SK-N-DZ (cell line): ENCODE measurements at regions not wholly inside any gene's neighbourhood (a gene's known extent, or its start where the extent isn't known, plus 50 kb on each side); places are given as distances from the start of the nearest gene placed in this dataset.
"Not testable (repeated sequence)": the region's sequence is repeated elsewhere in the genome, so short reads cannot be mapped to it uniquely, and the experiment has no call there.

Source experiments
- DNase-seq: peaks from one replicate; pipeline ENCODE4 v3.0.0-alpha.2; 2015; ENCODE audit warnings: low spot score

- no peak for DNase-seq
Observed at GRCh38 chr5:57632937-57633336, 150.3 kb upstream of the ACTBL2 start.

DNA sequence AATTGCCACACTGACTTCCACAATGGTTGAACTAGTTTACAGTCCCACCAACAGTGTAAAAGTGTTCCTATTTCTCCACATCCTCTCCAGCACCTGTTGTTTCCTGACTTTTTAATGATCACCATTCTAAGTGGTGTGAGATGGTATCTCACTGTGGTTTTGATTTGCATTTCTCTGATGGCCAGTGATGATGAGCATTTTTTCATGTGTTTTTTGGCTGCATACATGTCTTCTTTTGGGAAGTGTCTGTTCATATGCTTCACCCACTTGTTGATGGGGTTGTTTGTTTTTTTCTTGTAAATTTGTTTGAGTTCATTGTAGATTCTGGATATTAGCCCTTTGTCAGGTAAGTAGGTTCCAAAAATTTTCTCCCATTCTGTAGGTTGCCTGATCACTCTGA is 148.5 kb upstream of the ACTBL2 start:
- DNase-seq, result not testable (repeated sequence)

GRCh38 chr5:57627661-57628060 is 145.1 kb upstream of the ACTBL2 start:
- DNase-seq, result no peak

- no peak for DNase-seq
Observed at GRCh38 chr5:57626703-57627102, 144.1 kb upstream of the ACTBL2 start.

GRCh38 chr5:57621624-57622023 is 139.0 kb upstream of the ACTBL2 start:
- DNase-seq, result no peak

DNA sequence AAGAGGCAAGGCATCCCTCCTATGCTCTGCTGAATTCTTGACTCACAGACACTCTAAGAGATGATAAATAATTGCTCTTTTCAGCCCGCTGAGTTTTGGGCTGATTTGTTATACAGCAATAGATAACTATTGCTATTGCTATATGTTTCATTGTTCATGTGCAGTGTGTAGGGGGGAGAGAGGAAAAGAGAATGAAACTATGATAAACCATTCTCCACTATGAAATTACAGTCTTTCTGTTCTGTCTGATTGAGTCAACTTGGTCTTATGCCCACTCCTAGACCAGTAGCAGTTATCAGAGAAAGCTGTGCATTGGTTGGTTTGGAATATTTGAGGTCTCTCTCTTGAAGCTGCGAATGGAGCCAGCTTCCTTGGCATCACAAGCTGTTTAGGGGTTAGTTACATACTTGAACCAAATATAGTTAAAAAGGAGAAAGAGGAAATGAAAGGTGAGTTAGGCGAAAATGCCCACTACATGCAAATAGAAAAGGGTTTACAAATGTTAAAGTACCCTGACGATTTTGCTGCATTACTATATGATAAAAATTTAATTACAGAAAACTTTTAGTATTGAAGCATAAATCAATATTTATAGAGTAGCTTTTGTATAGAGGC is 136.3 kb upstream of the ACTBL2 start:
- DNase-seq, result no peak

- DNase-seq, result no peak
Observed at GRCh38 chr5:57613741-57614140, 131.1 kb upstream of the ACTBL2 start.

DNA sequence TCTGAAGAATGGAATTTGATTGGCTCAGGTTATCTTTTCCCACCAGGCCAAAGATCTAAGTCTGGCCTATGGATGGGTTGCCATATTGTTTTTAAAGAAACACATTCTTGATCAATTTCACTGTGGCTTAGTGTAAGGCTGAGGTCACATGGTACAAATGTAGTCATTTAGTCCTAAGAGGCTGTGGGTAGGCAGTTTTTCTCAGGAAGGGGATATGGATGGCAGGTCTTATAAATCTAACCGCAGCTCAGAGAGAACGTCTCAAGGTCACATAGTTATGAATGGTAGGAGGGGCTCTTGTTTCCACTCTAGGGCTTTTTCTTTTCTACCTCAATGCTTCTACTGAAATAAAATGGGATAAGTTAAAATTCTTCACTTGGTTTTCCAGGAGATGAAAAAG is 128.6 kb upstream of the ACTBL2 start:
- no peak for DNase-seq

DNA sequence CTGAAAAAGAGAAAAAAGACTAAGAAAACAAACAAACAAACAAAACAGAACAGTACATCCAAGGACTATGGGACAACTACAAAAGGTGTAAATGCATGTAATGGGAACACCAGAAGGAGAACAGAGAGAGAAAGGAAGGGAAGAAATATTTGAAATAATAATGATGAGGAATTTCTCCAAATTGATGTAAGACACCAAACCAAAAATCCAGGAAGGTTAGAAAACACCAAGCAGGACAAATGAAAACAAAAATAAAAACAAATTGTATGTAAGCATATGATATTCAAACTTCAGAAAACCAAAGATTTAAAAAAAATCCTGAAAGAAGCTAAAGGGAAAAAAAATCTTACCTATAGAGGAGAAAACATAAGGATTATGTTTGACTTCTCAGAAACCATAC is 125.9 kb upstream of the ACTBL2 start:
- DNase-seq, result no peak

DNA sequence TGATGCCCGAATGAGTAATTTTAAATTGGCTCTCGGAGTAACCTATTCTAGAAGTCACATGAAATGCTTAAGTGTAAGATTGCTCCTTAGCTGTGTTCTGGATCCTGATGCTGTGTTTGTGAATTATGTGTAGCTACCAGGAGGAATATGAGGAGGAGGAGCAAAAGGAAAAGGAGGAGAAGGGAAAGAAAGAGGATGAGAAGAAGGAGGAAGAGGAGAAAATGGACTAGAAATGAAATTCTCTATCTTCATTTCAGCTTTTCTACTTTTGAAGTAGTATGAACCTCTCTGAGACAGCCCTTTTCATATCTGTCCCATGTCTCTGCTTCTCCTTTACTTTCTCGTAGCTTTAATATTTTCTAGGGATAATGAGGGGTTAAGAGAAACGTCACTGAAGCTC is 119.4 kb upstream of the ACTBL2 start:
- DNase-seq, result no peak

DNA sequence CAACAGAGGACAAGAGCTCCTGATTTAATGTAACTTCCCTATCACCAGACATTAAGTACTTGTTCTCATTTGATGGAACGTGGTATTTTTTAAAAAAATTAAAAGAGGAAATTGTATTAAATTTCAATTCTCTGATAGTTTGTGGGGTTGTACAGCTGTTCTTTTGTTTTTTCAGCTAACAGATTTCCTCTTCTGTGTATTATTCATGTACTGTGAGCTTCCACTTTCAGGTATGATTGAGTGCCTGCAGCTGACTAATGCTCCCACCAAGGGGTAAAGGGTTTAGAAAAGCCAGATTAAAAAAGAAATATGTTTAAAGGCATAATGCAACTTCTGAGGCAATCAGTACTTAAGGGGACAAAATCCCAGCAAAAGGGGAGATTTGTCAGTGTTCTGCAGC is 117.7 kb upstream of the ACTBL2 start:
- DNase-seq, result no peak

DNA sequence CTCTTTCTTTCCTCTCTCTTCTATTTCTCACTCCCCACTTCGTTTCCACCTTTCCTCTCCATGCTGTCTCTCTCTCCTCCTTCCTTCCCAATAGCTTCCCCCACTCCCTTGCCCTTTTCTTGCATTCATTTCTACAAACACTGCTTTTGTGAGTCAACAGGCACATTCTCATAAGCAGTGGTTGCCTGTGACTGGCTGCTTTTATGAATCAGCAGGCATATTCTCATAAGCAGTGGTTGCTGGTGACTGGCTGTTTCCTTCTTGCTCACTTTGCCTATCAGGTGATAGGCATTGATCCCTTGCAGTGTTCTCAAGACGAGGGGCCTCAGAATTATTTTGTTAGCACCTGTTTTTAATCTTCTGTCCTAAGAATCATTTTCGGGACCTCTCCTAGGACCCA is 116.1 kb upstream of the ACTBL2 start:
- no peak for DNase-seq

DNA sequence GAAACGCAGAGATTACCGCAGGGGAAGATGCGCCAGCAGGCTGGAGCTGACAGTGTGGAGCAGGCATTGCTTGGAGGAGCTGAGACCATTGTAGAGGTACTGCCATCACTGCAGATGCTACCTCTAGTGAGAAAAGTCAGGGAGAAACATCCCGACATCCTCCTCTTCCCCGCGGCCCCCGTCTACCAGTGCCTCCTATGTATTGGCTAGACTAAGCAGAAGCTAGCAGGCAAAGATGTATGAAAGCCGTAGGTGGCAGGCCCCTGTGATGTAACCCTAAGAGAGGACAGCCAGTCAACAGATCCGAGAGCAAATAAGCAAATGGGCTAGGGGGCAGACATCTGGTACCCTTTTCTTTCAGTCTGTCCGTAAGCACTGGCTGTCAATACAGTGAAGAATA is 115.5 kb upstream of the ACTBL2 start:
- DNase-seq, result no peak

- peak; percentile 63 for DNase-seq
Observed at GRCh38 chr5:57595523-57595991, 112.9 kb upstream of the ACTBL2 start.

- DNase-seq, result no peak
Observed at GRCh38 chr5:57594436-57594835, 111.8 kb upstream of the ACTBL2 start.

- DNase-seq, result no peak
Observed at GRCh38 chr5:57592236-57592635, 109.6 kb upstream of the ACTBL2 start.

DNA sequence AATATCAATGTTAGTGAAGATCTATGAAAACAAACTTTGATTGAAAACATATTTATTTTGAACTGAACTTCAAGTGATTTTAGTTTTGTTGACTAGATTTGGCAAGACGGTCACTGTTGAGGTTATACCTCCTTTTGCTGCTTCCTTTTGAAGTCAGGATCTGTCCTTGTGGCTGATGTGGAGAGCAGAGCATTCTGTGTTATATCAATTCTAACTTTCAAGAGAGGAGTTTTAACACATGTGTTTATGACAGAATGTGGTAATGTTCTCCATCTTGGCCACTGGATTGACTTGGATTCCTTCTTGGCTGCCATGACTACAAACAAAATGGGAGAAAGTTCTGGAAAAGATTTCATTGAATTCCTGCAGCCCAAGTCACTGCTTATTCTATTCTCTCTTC is 104.0 kb upstream of the ACTBL2 start:
- no peak for DNase-seq

DNA sequence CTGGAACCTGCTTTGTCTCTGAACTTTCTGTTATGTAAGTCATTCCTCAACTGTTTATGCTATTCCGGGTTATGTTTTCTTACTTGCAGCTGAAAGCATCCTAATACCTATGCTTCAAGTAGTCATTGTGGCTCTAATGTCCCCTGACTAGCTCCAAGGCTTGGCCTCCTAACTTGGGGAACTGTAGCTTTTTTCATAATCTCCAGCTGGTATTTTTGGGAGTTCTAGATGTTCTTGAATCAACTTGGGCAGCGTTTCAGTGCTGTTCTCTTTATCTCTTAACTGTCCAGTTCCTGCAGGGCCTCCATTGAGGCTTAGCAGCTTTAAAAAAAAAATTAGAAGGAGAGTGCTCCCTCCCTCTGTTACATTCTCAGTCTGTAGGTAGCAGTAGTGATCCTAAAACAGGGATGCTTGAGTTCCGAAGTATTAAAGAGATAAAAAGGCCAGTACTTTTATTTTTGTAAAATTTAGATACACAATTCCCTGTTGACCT is 100.0 kb upstream of the ACTBL2 start:
- no peak for DNase-seq

GRCh38 chr5:57581772-57582171 is 99.2 kb upstream of the ACTBL2 start:
- DNase-seq, result no peak

- no peak for DNase-seq
Observed at GRCh38 chr5:57581222-57581621, 98.6 kb upstream of the ACTBL2 start.

- DNase-seq, result no peak
Observed at GRCh38 chr5:57577432-57578175, 95.0 kb upstream of the ACTBL2 start.

- DNase-seq, result no peak
Observed at GRCh38 chr5:57576317-57576716, 93.7 kb upstream of the ACTBL2 start.

DNA sequence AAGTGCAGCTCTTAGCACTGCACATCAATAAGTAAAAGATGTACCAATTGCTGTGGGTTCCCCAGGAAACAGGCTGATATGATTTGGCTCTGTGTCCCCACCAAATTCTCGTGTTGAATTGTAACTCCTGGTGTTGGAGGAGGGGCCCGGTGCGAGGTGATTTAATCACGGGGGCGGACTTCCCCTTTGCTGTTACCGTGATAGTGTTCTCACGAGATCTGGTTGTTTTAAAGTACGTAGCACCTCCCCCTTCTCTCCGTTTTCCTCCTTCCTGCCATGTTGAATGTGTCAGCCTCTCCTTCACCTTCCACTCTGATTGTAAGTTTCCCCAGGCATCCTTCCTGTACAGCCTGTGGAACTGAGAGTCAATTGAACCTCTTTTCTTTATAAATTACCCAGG is 93.2 kb upstream of the ACTBL2 start:
- DNase-seq, result peak; percentile 10
